ENCODE measurements at regions not wholly inside any gene's neighbourhood (a gene's known extent, or its start where the extent isn't known, plus 50 kb on each side); places are given as distances from the start of the nearest gene placed in this dataset.
"Not testable (repeated sequence)": the region's sequence is repeated elsewhere in the genome, so short reads cannot be mapped to it uniquely, and the experiment has no call there.

GRCh38 chr3:14263317-14264005 lies 84.8 kb downstream of the LSM3 start:
- DNase-seq (ENCODE audit: low spot score): no peak
- H3K27ac ChIP-seq: no peak overlapping the region
- CTCF ChIA-PET: no interaction called here
- no peak for TF ChIP-seq CTCF (conservative IDR thresholded peaks at IDR 0.05; ENCODE audit: low read depth)
- POLR2A ChIA-PET (ENCODE audit: low non-redundant PET): no interaction called here

- H3K27ac ChIP-seq: no peak overlapping the region
- CTCF ChIA-PET: interaction anchor here (0.7 kb wide), 1 partner anchor 210 kb away, joined by 3 read pairs; no protein-coding TSS in a partner anchor
- TF ChIP-seq CTCF (conservative IDR thresholded peaks at IDR 0.05; ENCODE audit: low read depth): no peak
- POLR2A ChIA-PET (ENCODE audit: low non-redundant PET): no interaction called here
- DNase-seq (ENCODE audit: low spot score): peak; percentile 55
Measured at GRCh38 chr3:14265246-14265962, 86.8 kb downstream of the LSM3 start.

- POLR2A ChIA-PET (ENCODE audit: low non-redundant PET): no interaction called here
Measured at GRCh38 chr3:14266361-14266760, 87.7 kb downstream of the LSM3 start.

GRCh38 chr3:14267976-14268375 lies 89.4 kb downstream of the LSM3 start:
- POLR2A ChIA-PET (ENCODE audit: low non-redundant PET): no interaction called here
- DNase-seq (ENCODE audit: low spot score): no peak
- no peak for TF ChIP-seq CTCF (conservative IDR thresholded peaks at IDR 0.05; ENCODE audit: low read depth)
- no peak overlapping the region for H3K27ac ChIP-seq
- CTCF ChIA-PET: no interaction called here

More at GRCh38 chr3:14266361-14266760, 87.7 kb downstream of the LSM3 start:
- CTCF ChIA-PET: no interaction called here
- DNase-seq (ENCODE audit: low spot score): no peak
- TF ChIP-seq CTCF (conservative IDR thresholded peaks at IDR 0.05; ENCODE audit: low read depth): no peak
- no peak overlapping the region for H3K27ac ChIP-seq

GRCh38 chr3:14268897-14269296 lies 90.3 kb downstream of the LSM3 start:
- no peak for TF ChIP-seq CTCF (conservative IDR thresholded peaks at IDR 0.05; ENCODE audit: low read depth)
- H3K27ac ChIP-seq: no peak overlapping the region
- ChIA-PET POLR2A (ENCODE audit: low non-redundant PET) (no interaction called here), CTCF (no interaction called here)
- DNase-seq (ENCODE audit: low spot score): no peak

- CTCF ChIA-PET; POLR2A ChIA-PET (ENCODE audit: low non-redundant PET); H3K27ac ChIP-seq; DNase-seq (ENCODE audit: low spot score): not testable (repeated sequence)
Measured at GRCh38 chr3:14272041-14272958, 93.7 kb downstream of the LSM3 start.

- POLR2A ChIA-PET (ENCODE audit: low non-redundant PET); H3K27ac ChIP-seq; DNase-seq (ENCODE audit: low spot score); CTCF ChIA-PET: not testable (repeated sequence)
Measured at GRCh38 chr3:14272959-14273560, 94.4 kb downstream of the LSM3 start.

All from RWPE1 (cell line).